Choroid plexus epithelial cell (primary cell): ENCODE measurements at regions not wholly inside any gene's neighbourhood (a gene's known extent, or its start where the extent isn't known, plus 50 kb on each side); places are given as distances from the start of the nearest gene placed in this dataset.

Experiments
- DNase-seq: peaks from one replicate; pipeline ENCODE4 v3.0.0-alpha.2; 2010; ENCODE audit warnings: low read depth
- H3K4me3 ChIP-seq: 2 replicates; pipeline ENCODE4 v1.5.1; 2011; ENCODE audit warnings: low read depth, mild to moderate bottlenecking, control low read depth, low read length, moderate library complexity
- CTCF ChIP-seq: conservative IDR thresholded peaks from 2 replicates; pipeline ENCODE4 v1.5.1; 2011; ENCODE audit warnings: low read depth, mild to moderate bottlenecking, control low read depth, inconsistent platforms, low read length, moderate library complexity

GRCh38 chr12:114167431-114167830, 201.3 kb upstream of the RBM19 start:
- DNase-seq = no peak
- no peak for TF ChIP-seq CTCF
- no peak overlapping the region for H3K4me3 ChIP-seq

- no peak for TF ChIP-seq CTCF
- DNase-seq = no peak
- no peak overlapping the region for H3K4me3 ChIP-seq
Measured at GRCh38 chr12:114166362-114166761, 200.2 kb upstream of the RBM19 start.

- no peak overlapping the region for H3K4me3 ChIP-seq
- no peak for TF ChIP-seq CTCF
- DNase-seq = no peak
Measured at GRCh38 chr12:114165921-114166320, 199.8 kb upstream of the RBM19 start.

- no peak for TF ChIP-seq CTCF
- no peak for DNase-seq
- no peak overlapping the region for H3K4me3 ChIP-seq
Measured at GRCh38 chr12:114164351-114164750, 198.2 kb upstream of the RBM19 start.

GRCh38 chr12:114163771-114164170, 197.6 kb upstream of the RBM19 start:
- no peak overlapping the region for H3K4me3 ChIP-seq
- no peak for TF ChIP-seq CTCF
- peak; percentile 13 for DNase-seq

GRCh38 chr12:114160445-114160844, 194.3 kb upstream of the RBM19 start:
- DNase-seq = no peak
- no peak overlapping the region for H3K4me3 ChIP-seq
- TF ChIP-seq CTCF = no peak

- H3K4me3 ChIP-seq = no peak overlapping the region
- no peak for TF ChIP-seq CTCF
- no peak for DNase-seq
Measured at GRCh38 chr12:114152890-114153289, 186.8 kb upstream of the RBM19 start.
